Naive thymus-derived CD8-positive, alpha-beta T cell (primary cell): ENCODE measurements at regions not wholly inside any gene's neighbourhood (a gene's known extent, or its start where the extent isn't known, plus 50 kb on each side); places are given as distances from the start of the nearest gene placed in this dataset.
"Not testable (repeated sequence)": the region's sequence is repeated elsewhere in the genome, so short reads cannot be mapped to it uniquely, and the experiment has no call there.

Experiments used
- ATAC-seq, 2 donors: fragments of 150-1000 bp; cut with Tn5 transposase in 1 of 2; sonication (Bioruptor Pico), chemical (Tn5 transposase) in 1 of 2; 1 replicate in 1 of 2; 2 replicates in 1 of 2; pipeline ENCODE4 v1.10.0; 2021; ENCODE audit warnings: mild to moderate bottlenecking in 2 of 2, moderate library complexity in 2 of 2
- POLR2A ChIA-PET: fragments of 350-600 bp; sonication (Branson Sonifier 250); formaldehyde crosslinking; loops from one replicate; lab custom pipeline; 2021; ENCODE audit warnings: antibody characterized with exemption; lab: Charles Lee
- DNase-seq, 10 donors: peaks; one replicate each; pipeline versions ENCODE4 v3.0.0 to v3.0.0-alpha.2; 2020 to 2022
- H3K27ac Mint-ChIP-seq, 10 donors: one replicate each; pipeline ENCODE4 v1.8.0; 2020 to 2022; ENCODE audit warnings: mild to moderate bottlenecking in 10 of 10, mixed read lengths in 10 of 10, moderate library complexity in 4 of 10, inconsistent platforms in 1 of 10
- H3K27me3 Mint-ChIP-seq, 5 donors: one replicate each; pipeline ENCODE4 v1.8.0; 2021 to 2022; ENCODE audit warnings: mixed read lengths in 5 of 5
- H3K36me3 Mint-ChIP-seq, 3 donors: one replicate each; pipeline ENCODE4 v1.8.0; 2020 to 2022; ENCODE audit warnings: mixed read lengths in 3 of 3, mild to moderate bottlenecking in 2 of 3, inconsistent platforms in 1 of 3
- H3K4me1 Mint-ChIP-seq, 4 donors: one replicate each; pipeline ENCODE4 v1.8.0; 2021 to 2022; ENCODE audit warnings: mixed read lengths in 4 of 4
- H3K4me3 Mint-ChIP-seq, 10 donors: one replicate each; pipeline ENCODE4 v1.8.0; 2020 to 2022; ENCODE audit warnings: mild to moderate bottlenecking in 10 of 10, mixed read lengths in 10 of 10, moderate library complexity in 6 of 10, inconsistent platforms in 1 of 10
- H3K9me3 Mint-ChIP-seq, 9 donors: one replicate each; pipeline ENCODE4 v1.8.0; 2020 to 2022; ENCODE audit warnings: mixed read lengths in 9 of 9, mild to moderate bottlenecking in 3 of 9, inconsistent platforms in 1 of 9, moderate library complexity in 1 of 9

- ATAC-seq (no peak), DNase-seq (no peak)
- Mint-ChIP-seq H3K9me3 (no peaks in the 10 kb centered on the region), H3K36me3 (no peaks in the 10 kb centered on the region), H3K27me3 (no peaks in the 10 kb centered on the region), H3K4me3 (no peak overlapping the region), H3K27ac (no peak overlapping the region), H3K4me1 (peaks cover 0 to 2% (median 0%) of the 10 kb centered on the region in 4 donors)
- POLR2A ChIA-PET, result no interaction called here
Observed at GRCh38 chr16:29312835-29313558, 93.5 kb downstream of the NPIPB11 start.

- H3K4me1 Mint-ChIP-seq, H3K27ac Mint-ChIP-seq, DNase-seq, H3K36me3 Mint-ChIP-seq, H3K27me3 Mint-ChIP-seq, ATAC-seq, H3K4me3 Mint-ChIP-seq, H3K9me3 Mint-ChIP-seq, POLR2A ChIA-PET: not testable (repeated sequence)
Observed at GRCh38 chr16:29312345-29312675, 94.2 kb downstream of the NPIPB11 start.

- DNase-seq (no peak), ATAC-seq (no peak)
- Mint-ChIP-seq H3K27ac (peak overlapping the region in 1 of 10 donors; percentile 21), H3K36me3 (no peaks in the 10 kb centered on the region), H3K27me3 (no peaks in the 10 kb centered on the region), H3K9me3 (no peaks in the 10 kb centered on the region), H3K4me1 (peaks cover 0 to 7% (median 0%) of the 10 kb centered on the region in 4 donors), H3K4me3 (no peak overlapping the region)
- POLR2A ChIA-PET, result no interaction called here
Observed at GRCh38 chr16:29311461-29312344, 94.8 kb downstream of the NPIPB11 start.

- no peaks in the 10 kb centered on the region for H3K9me3 Mint-ChIP-seq
- POLR2A ChIA-PET, result no interaction called here
- no peak for ATAC-seq
- H3K27ac Mint-ChIP-seq, result no peak overlapping the region
- H3K4me3 Mint-ChIP-seq, result no peak overlapping the region
- no peaks in the 10 kb centered on the region for H3K36me3 Mint-ChIP-seq
- H3K27me3 Mint-ChIP-seq, result no peaks in the 10 kb centered on the region
- peaks cover 0 to 7% (median 0%) of the 10 kb centered on the region in 4 donors for H3K4me1 Mint-ChIP-seq
- DNase-seq, result no peak
Observed at GRCh38 chr16:29310852-29311314, 95.6 kb downstream of the NPIPB11 start.

- H3K4me3 Mint-ChIP-seq, ATAC-seq, H3K27ac Mint-ChIP-seq, H3K4me1 Mint-ChIP-seq, H3K9me3 Mint-ChIP-seq, H3K36me3 Mint-ChIP-seq, DNase-seq, POLR2A ChIA-PET, H3K27me3 Mint-ChIP-seq: not testable (repeated sequence)
Observed at GRCh38 chr16:29310243-29310642, 96.3 kb downstream of the NPIPB11 start.

GRCh38 chr16:29309601-29310000, 96.9 kb downstream of the NPIPB11 start:
- DNase-seq, H3K9me3 Mint-ChIP-seq, POLR2A ChIA-PET, H3K36me3 Mint-ChIP-seq, ATAC-seq, H3K4me1 Mint-ChIP-seq, H3K4me3 Mint-ChIP-seq, H3K27ac Mint-ChIP-seq, H3K27me3 Mint-ChIP-seq: not testable (repeated sequence)

- peaks cover 0 to 7% (median under 1%) of the 10 kb centered on the region in 4 donors for H3K4me1 Mint-ChIP-seq
- ATAC-seq (no peak), DNase-seq (no peak)
- H3K27ac Mint-ChIP-seq, result peak overlapping the region in 1 of 10 donors; percentile 91
- H3K4me3 Mint-ChIP-seq, result no peak overlapping the region
- no peaks in the 10 kb centered on the region for H3K9me3 Mint-ChIP-seq
- no peaks in the 10 kb centered on the region for H3K36me3 Mint-ChIP-seq
- POLR2A ChIA-PET, result no interaction called here
- no peaks in the 10 kb centered on the region for H3K27me3 Mint-ChIP-seq
Observed at GRCh38 chr16:29308644-29309546, 97.6 kb downstream of the NPIPB11 start.

- POLR2A ChIA-PET, result no interaction called here
- Mint-ChIP-seq H3K27ac (peak overlapping the region in 3 of 10 donors; percentile 14 to 77 (median 46)), H3K4me3 (peak overlapping the region in 1 of 10 donors; percentile 24), H3K36me3 (no peaks in the 10 kb centered on the region), H3K9me3 (no peaks in the 10 kb centered on the region), H3K27me3 (no peaks in the 10 kb centered on the region), H3K4me1 (peaks cover 0 to 7% (median under 1%) of the 10 kb centered on the region in 4 donors)
- DNase-seq (no peak), ATAC-seq (no peak)
Observed at GRCh38 chr16:29307598-29308507, 98.7 kb downstream of the NPIPB11 start.

- Mint-ChIP-seq H3K4me1 (peaks cover 0 to 7% (median under 1%) of the 10 kb centered on the region in 4 donors), H3K4me3 (peak overlapping the region in 1 of 10 donors; percentile 24), H3K9me3 (no peaks in the 10 kb centered on the region), H3K36me3 (no peaks in the 10 kb centered on the region), H3K27ac (peak overlapping the region in 2 of 10 donors; percentile 46 to 77), H3K27me3 (no peaks in the 10 kb centered on the region)
- DNase-seq (no peak), ATAC-seq (no peak)
- POLR2A ChIA-PET, result no interaction called here
Observed at GRCh38 chr16:29306943-29307597, 99.4 kb downstream of the NPIPB11 start.

GRCh38 chr16:29306201-29306600, 100.3 kb downstream of the NPIPB11 start:
- no peak overlapping the region for H3K27ac Mint-ChIP-seq
- no peak overlapping the region for H3K4me3 Mint-ChIP-seq
- peaks cover 0 to 7% (median under 1%) of the 10 kb centered on the region in 4 donors for H3K4me1 Mint-ChIP-seq
- ATAC-seq, result no peak
- H3K27me3 Mint-ChIP-seq, result no peaks in the 10 kb centered on the region
- no peaks in the 10 kb centered on the region for H3K36me3 Mint-ChIP-seq
- no peak for DNase-seq
- no peaks in the 10 kb centered on the region for H3K9me3 Mint-ChIP-seq
- POLR2A ChIA-PET, result no interaction called here

- POLR2A ChIA-PET, DNase-seq, H3K9me3 Mint-ChIP-seq, H3K4me3 Mint-ChIP-seq, H3K36me3 Mint-ChIP-seq, H3K27me3 Mint-ChIP-seq, H3K27ac Mint-ChIP-seq, ATAC-seq: not testable (repeated sequence)
- H3K4me1 Mint-ChIP-seq, result peaks cover 0 to 14% (median under 1%) of the 10 kb centered on the region in 4 donors
Observed at GRCh38 chr16:29305018-29305417, 101.5 kb downstream of the NPIPB11 start.
